A549 (cell line): ENCODE measurements at regions not wholly inside any gene's neighbourhood (a gene's known extent, or its start where the extent isn't known, plus 50 kb on each side); places are given as distances from the start of the nearest gene placed in this dataset.
A peak's percentile ranks its signal among the peaks of the same experiment; 100 is the strongest.

ENCODE experiments used
- ATAC-seq, 2 experiments: fragments of 200-7000 bp in 1 of 2; fragments of >200 bp in 1 of 2; cut with Nextera tagmentation in 1 of 2; cut with Tn5 transposase in 1 of 2; 3 replicates each; pipeline versions ENCODE4 v1.8.0 to v1.9.1; 2018 to 2020; ENCODE audit warnings: mild to moderate bottlenecking in 1 of 2, moderate library complexity in 1 of 2
- CTCF ChIA-PET: fragments of 300-600 bp; sonication (Branson Sonifier 250); formaldehyde crosslinking; extraction: SDS; loops from one replicate; lab custom pipeline; 2021; ENCODE audit warnings: antibody characterized with exemption, inconsistent platforms; lab: Yijun Ruan, JAX
- POLR2A ChIA-PET: fragments of 350-600 bp; formaldehyde crosslinking; extraction: SDS; loops from one replicate; lab custom pipeline; 2021; ENCODE audit warnings: antibody characterized with exemption, inconsistent platforms; lab: Yijun Ruan, JAX
- DNase-seq, 2 experiments: peaks; one replicate each; pipeline versions ENCODE4 v3.0.0 to v3.0.0-alpha.2; 2011 to 2016; ENCODE audit warnings: low read depth in 1 of 2, low spot score in 1 of 2
- FAIRE-seq: peaks from 2 replicates; lab custom pipeline; 2011; peaks lifted over from hg19 to GRCh38; lab: Jason Lieb, UNC
- H3K27ac ChIP-seq, 2 experiments: fragments of >200 bp; sonication (Bioruptor Twin); formaldehyde crosslinking; 3 replicates each; pipeline ENCODE4 v1.5.1; 2016 to 2017
- H3K4me1 ChIP-seq: fragments of >200 bp; sonication (Bioruptor Twin); formaldehyde crosslinking; 3 replicates; pipeline ENCODE4 v1.6.1; 2016
- H3K4me2 ChIP-seq: fragments of >200 bp; sonication (Bioruptor Twin); formaldehyde crosslinking; 3 replicates; pipeline ENCODE4 v1.6.1; 2016
- H3K4me3 ChIP-seq: fragments of >200 bp; sonication (Bioruptor Twin); formaldehyde crosslinking; 3 replicates; pipeline ENCODE4 v1.5.1; 2016
- H3K9me3 ChIP-seq: fragments of >200 bp; sonication (Bioruptor Twin); formaldehyde crosslinking; 3 replicates; pipeline ENCODE4 v1.6.1; 2016
- ATOH8 ChIP-seq: fragments of 250-450 bp; sonication (Bioruptor Pico); IDR thresholded peaks from 2 replicates; pipeline ENCODE4 v1.5.0; 2020; ENCODE audit warnings: low read depth, mild to moderate bottlenecking, moderate library complexity
- CEBPB ChIP-seq, 2 experiments: fragments of >200 bp in 1 of 2; sonication (Bioruptor Twin) in 1 of 2; formaldehyde crosslinking in 1 of 2; IDR thresholded peaks; 2 replicates each; pipeline ENCODE4 v1.6.1; 2012 to 2016
- CTCF ChIP-seq: fragments of >200 bp; sonication (Bioruptor Twin); formaldehyde crosslinking; IDR thresholded peaks from 3 replicates; pipeline ENCODE4 v1.5.1; 2016
- EHF ChIP-seq: fragments of 250-450 bp; sonication (Bioruptor Pico); IDR thresholded peaks from 2 replicates; pipeline ENCODE4 v1.5.0; 2020; ENCODE audit warnings: mild to moderate bottlenecking
- EHMT2 ChIP-seq: fragments of 200-600 bp; sonication (generic); IDR thresholded peaks from 2 replicates; pipeline ENCODE4 v1.6.1; 2016; ENCODE audit warnings: antibody characterized with exemption, low read depth, mild to moderate bottlenecking, moderate library complexity
- FOSB ChIP-seq: fragments of 250-450 bp; sonication (Bioruptor Pico); IDR thresholded peaks from 2 replicates; pipeline ENCODE4 v1.5.0; 2020; ENCODE audit warnings: mild to moderate bottlenecking, moderate library complexity
- FOSL2 ChIP-seq, 2 experiments: fragments of 450-650 bp in 1 of 2; fragments of >200 bp in 1 of 2; sonication (Bioruptor Twin) in 1 of 2; formaldehyde crosslinking; IDR thresholded peaks; 2 replicates each; pipeline versions ENCODE4 v1.5.0 to v1.6.1; 2016 to 2020; ENCODE audit warnings: mild to moderate bottlenecking in 1 of 2, moderate library complexity in 1 of 2
- HDAC2 ChIP-seq: fragments of 200-600 bp; sonication (generic); IDR thresholded peaks from 2 replicates; pipeline ENCODE4 v1.6.1; 2016
- HOXB13 ChIP-seq: fragments of 250-450 bp; sonication (Bioruptor Pico); IDR thresholded peaks from 2 replicates; pipeline ENCODE4 v1.5.0; 2020; ENCODE audit warnings: low read depth, mild to moderate bottlenecking, moderate library complexity
- JUNB ChIP-seq: fragments of >200 bp; sonication (Bioruptor Twin); formaldehyde crosslinking; IDR thresholded peaks from 2 replicates; pipeline ENCODE4 v1.6.1; 2016
- KDM5A ChIP-seq: fragments of 200-600 bp; sonication (generic); IDR thresholded peaks from 2 replicates; pipeline ENCODE4 v1.6.1; 2016; ENCODE audit warnings: antibody characterized with exemption, mild to moderate bottlenecking
- POLR2A ChIP-seq: IDR thresholded peaks from 2 replicates; pipeline ENCODE4 v1.6.1; 2012; ENCODE audit warnings: mild to moderate bottlenecking, low read length
- REST ChIP-seq: fragments of 200-600 bp; sonication (generic); IDR thresholded peaks from 2 replicates; pipeline ENCODE4 v1.6.1; 2016; ENCODE audit warnings: antibody characterized with exemption, mild to moderate bottlenecking, moderate library complexity
- RFX5 ChIP-seq: fragments of 450-650 bp; IDR thresholded peaks from 2 replicates; pipeline ENCODE4 v1.7.1; 2014; ENCODE audit warnings: antibody characterized with exemption, mild to moderate bottlenecking, moderate library complexity
- SMC3 ChIP-seq: fragments of >200 bp; sonication (Bioruptor Twin); formaldehyde crosslinking; IDR thresholded peaks from 3 replicates; pipeline ENCODE4 v1.6.1; 2018; ENCODE audit warnings: inconsistent platforms
- SREBF2 ChIP-seq: fragments of 450-650 bp; IDR thresholded peaks from 2 replicates; pipeline ENCODE4 v1.6.1; 2014; ENCODE audit warnings: mild to moderate bottlenecking, moderate library complexity
- TFCP2L1 ChIP-seq: fragments of 250-450 bp; sonication (Bioruptor Pico); IDR thresholded peaks from 2 replicates; pipeline ENCODE4 v1.5.0; 2021; ENCODE audit warnings: mild to moderate bottlenecking
- ZSCAN20 ChIP-seq: fragments of 250-450 bp; sonication (Bioruptor Pico); IDR thresholded peaks from 2 replicates; pipeline ENCODE4 v1.8.0; 2022; ENCODE audit warnings: mild to moderate bottlenecking, moderate library complexity
- WGBS: methylation state at CpG from one replicate; pipeline ENCODE4 v1.1.6; 2017; ENCODE audit errors: missing lambda C conversion rate; 5-methylcytosine and 5-hydroxymethylcytosine counted together
- TF ChIP-seq, protein P1 (sequence below): IDR thresholded peaks from 2 replicates; pipeline ENCODE4 v1.6.1; 2012
- TF ChIP-seq, protein P2 (sequence below): fragments of 250-450 bp; sonication (Bioruptor Pico); IDR thresholded peaks from 2 replicates; pipeline ENCODE4 v1.5.0; 2021; ENCODE audit warnings: mild to moderate bottlenecking, moderate library complexity, borderline replicate concordance
- TF ChIP-seq, protein P3 (sequence below): fragments of 150-350 bp; IDR thresholded peaks from 2 replicates; pipeline ENCODE4 v1.6.1; 2014; ENCODE audit warnings: low read depth, mild to moderate bottlenecking, low read length

DNA sequence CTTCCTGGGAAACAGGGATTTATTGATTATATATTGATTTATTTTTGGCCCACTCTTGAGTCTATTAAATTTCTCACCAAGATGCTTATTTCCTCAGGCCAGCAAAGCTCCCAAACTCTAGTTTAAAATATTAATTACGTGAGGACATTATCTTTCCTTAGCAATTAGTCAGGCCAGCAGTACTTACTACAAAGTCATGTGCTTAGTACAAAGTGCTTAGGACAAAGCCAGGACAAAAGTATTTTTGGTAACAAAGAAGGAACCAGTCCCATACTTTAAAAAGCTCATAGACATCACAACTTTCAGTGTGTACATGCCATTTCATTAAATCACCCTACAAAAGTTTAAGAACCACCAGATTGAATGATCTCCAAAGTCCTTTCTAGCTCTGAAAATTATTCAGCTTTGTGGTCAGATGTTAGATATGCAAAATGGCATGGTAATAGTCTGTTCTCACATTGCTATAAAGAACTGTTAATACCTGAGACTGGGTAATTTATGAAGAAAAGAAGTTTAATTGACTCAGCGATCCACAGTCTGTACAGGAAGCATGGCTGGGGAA lies 94.7 kb upstream of the PWP1 start:
- ChIA-PET POLR2A (no interaction called here), CTCF (interaction anchor here (1.0 to 3.7 kb wide), 4 partner anchors 14 to 459 kb away, joined by 3 to 13 read pairs (median 6); no protein-coding TSS in a partner anchor)
- Histone ChIP-seq H3K4me1 (no peaks in the 10 kb centered on the region; the same call in 2 of the 3 replicates), H3K4me2 (no peak overlapping the region), H3K27ac (no peak overlapping the region), H3K9me3 (peaks cover 31% of the 10 kb centered on the region), H3K4me3 (no peak overlapping the region)
- FAIRE-seq (no peak), DNase-seq (no peak), ATAC-seq (no peak)
- TF ChIP-seq JUNB = no peak
- no peak for TF ChIP-seq REST
- TF ChIP-seq HOXB13 = no peak
- no peak for TF ChIP-seq ZSCAN20
- TF ChIP-seq SREBF2 = no peak
- no peak for TF ChIP-seq EHMT2
- TF ChIP-seq, protein P1, sequence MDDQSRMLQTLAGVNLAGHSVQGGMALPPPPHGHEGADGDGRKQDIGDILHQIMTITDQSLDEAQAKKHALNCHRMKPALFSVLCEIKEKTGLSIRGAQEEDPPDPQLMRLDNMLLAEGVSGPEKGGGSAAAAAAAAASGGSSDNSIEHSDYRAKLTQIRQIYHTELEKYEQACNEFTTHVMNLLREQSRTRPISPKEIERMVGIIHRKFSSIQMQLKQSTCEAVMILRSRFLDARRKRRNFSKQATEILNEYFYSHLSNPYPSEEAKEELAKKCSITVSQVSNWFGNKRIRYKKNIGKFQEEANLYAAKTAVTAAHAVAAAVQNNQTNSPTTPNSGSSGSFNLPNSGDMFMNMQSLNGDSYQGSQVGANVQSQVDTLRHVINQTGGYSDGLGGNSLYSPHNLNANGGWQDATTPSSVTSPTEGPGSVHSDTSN = no peak
- no peak for TF ChIP-seq KDM5A
- no peak for TF ChIP-seq ATOH8
- no peak for TF ChIP-seq RFX5
- TF ChIP-seq, protein P2, sequence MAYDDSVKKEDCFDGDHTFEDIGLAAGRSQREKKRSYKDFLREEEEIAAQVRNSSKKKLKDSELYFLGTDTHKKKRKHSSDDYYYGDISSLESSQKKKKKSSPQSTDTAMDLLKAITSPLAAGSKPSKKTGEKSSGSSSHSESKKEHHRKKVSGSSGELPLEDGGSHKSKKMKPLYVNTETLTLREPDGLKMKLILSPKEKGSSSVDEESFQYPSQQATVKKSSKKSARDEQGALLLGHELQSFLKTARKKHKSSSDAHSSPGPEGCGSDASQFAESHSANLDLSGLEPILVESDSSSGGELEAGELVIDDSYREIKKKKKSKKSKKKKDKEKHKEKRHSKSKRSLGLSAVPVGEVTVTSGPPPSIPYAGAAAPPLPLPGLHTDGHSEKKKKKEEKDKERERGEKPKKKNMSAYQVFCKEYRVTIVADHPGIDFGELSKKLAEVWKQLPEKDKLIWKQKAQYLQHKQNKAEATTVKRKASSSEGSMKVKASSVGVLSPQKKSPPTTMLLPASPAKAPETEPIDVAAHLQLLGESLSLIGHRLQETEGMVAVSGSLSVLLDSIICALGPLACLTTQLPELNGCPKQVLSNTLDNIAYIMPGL = no peak
- TF ChIP-seq FOSL2 (IDR thresholded peaks at IDR 0.05) = no peak
- no peak for TF ChIP-seq FOSL2 (CRISPR knock-in tag; IDR thresholded peaks at IDR 0.05)
- no peak for TF ChIP-seq TFCP2L1 (CRISPR knock-in tag)
- TF ChIP-seq HDAC2 = no peak
- TF ChIP-seq FOSB (CRISPR knock-in tag) = no peak
- no peak for TF ChIP-seq EHF (CRISPR knock-in tag)
- 85% methylated on average over 2 of the region's 2 CpGs for WGBS

DNA sequence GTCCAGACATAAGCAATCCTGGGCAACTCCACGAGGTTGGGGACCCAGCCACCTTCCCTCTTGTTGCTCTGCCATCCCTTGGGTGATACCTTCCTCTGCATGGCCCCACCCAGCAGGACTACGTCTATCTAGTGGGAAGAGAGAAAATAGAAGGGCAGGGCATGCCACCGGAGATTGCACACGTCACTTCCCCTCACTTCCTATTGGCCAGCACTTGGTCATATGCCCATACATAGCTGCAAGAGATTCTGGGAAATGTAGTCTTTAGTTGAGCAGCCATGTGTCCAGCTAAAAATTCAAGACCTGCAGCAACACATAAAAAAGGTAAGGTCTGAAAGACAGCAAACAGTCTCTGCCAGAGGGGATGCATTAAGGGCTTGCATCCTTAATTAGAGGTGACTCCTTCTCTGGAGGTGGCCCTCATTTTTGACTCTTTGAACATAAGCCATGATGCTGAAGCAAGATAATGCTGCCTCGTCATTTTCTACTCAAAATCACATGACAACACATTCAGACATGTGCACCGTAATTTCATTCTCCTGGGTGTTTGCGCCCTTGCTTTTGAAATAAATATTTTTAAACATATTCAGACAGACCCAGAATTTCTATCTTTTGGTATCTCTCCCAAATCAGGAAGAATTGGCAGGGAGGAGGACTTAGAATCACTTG lies 91.8 kb upstream of the PWP1 start:
- WGBS = 75% methylated on average over 7 of the region's 7 CpGs
- FAIRE-seq (no peak), ATAC-seq (no peak), DNase-seq (peak in 1 of 2 experiments; percentile 52)
- Histone ChIP-seq H3K4me3 (no peak overlapping the region), H3K4me1 (no peaks in the 10 kb centered on the region; the same call in 2 of the 3 replicates), H3K4me2 (no peak overlapping the region), H3K9me3 (peaks cover 16% of the 10 kb centered on the region), H3K27ac (no peak overlapping the region)
- ChIA-PET POLR2A (no interaction called here), CTCF (interaction anchor here (1.5 to 2.7 kb wide), 3 partner anchors 14 to 462 kb away, joined by 3 to 10 read pairs (median 5); no protein-coding TSS in a partner anchor)
- TF ChIP-seq CEBPB (IDR thresholded peaks at IDR 0.05) = no peak
- no peak for TF ChIP-seq CTCF
- TF ChIP-seq, protein P3, sequence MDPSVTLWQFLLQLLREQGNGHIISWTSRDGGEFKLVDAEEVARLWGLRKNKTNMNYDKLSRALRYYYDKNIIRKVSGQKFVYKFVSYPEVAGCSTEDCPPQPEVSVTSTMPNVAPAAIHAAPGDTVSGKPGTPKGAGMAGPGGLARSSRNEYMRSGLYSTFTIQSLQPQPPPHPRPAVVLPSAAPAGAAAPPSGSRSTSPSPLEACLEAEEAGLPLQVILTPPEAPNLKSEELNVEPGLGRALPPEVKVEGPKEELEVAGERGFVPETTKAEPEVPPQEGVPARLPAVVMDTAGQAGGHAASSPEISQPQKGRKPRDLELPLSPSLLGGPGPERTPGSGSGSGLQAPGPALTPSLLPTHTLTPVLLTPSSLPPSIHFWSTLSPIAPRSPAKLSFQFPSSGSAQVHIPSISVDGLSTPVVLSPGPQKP = no peak
- TF ChIP-seq POLR2A = no peak
- TF ChIP-seq SMC3 = no peak
- TF ChIP-seq REST = no peak
